ENCODE measurements at regions not wholly inside any gene's neighbourhood (a gene's known extent, or its start where the extent isn't known, plus 50 kb on each side); places are given as distances from the start of the nearest gene placed in this dataset.

- ChIA-PET CTCF (no interaction called here), POLR2A (no interaction called here), RAD21 (ENCODE audit: low non-redundant PET in 1 of 2, low total read pairs in 2 of 2, uncharacterized antibody in 2 of 2, unreplicated experiment in 2 of 2) (no interaction called here)
- no peaks in the 10 kb centered on the region for H4K20me1 ChIP-seq (ENCODE audit: insufficient read depth)
- no peak for TF ChIP-seq SIN3A (IDR thresholded peaks at IDR 0.05; ENCODE audit: low read depth)
- TF ChIP-seq YY1 (IDR thresholded peaks at IDR 0.05; ENCODE audit: extremely low read depth, insufficient replicate concordance, low read depth, low read length) = no peak
- no peak for TF ChIP-seq SRF (IDR thresholded peaks at IDR 0.05; ENCODE audit: low read depth)
- TF ChIP-seq CBX3 (IDR thresholded peaks at IDR 0.05; ENCODE audit: low read depth) = no peak
- no peak for TF ChIP-seq RAD21 (IDR thresholded peaks at IDR 0.05; ENCODE audit: low read depth)
- TF ChIP-seq SP1 (IDR thresholded peaks at IDR 0.05; ENCODE audit: low read depth) = no peak
- H3K4me3 ChIP-seq (replicated peaks in 1 of 2; ENCODE audit: low read depth in 1 of 2, low read length in 2 of 2) = no peak overlapping the region
- H3K4me1 ChIP-seq (ENCODE audit: control insufficient read depth in 1 of 2, insufficient read depth in 2 of 2, low read length in 2 of 2) = no peaks in the 10 kb centered on the region
- DNase-seq (ENCODE audit: low read depth, low spot score) (no peak), ATAC-seq (no peak)
- no peak overlapping the region for H3K27ac ChIP-seq (ENCODE audit: low read depth, low read length)
- H3K9me2 ChIP-seq (ENCODE audit: insufficient read depth) = no peaks in the 10 kb centered on the region
- H2AFZ ChIP-seq (ENCODE audit: low read depth, low read length, poor library complexity, severe bottlenecking) = no peak overlapping the region
- H3K79me2 ChIP-seq (ENCODE audit: insufficient read depth, low read length) = no peaks in the 10 kb centered on the region
- H3K9ac ChIP-seq (ENCODE audit: low read length) = no peak overlapping the region
- no peaks in the 10 kb centered on the region for H3K27me3 ChIP-seq (ENCODE audit: insufficient read depth, low read length)
- no peaks in the 10 kb centered on the region for H3K36me3 ChIP-seq (ENCODE audit: control insufficient read depth in 1 of 2, insufficient read depth in 2 of 2, low read length in 2 of 2)
- BruUV-seq (replicated peaks) = no TSS peak
- H3K4me2 ChIP-seq (ENCODE audit: low read length) = no peak overlapping the region
- intact Hi-C loops (cut with micrococcal nuclease) = no loop called here
- H3K9me3 ChIP-seq (ENCODE audit: control insufficient read depth in 1 of 2, insufficient read depth in 1 of 2, low read depth in 1 of 2, low read length in 2 of 2) = peaks cover 0 to 5% of the 10 kb centered on the region in 2 experiments; a peak in 1 of 4 replicates
These were observed 66.1 kb downstream of the FASLG start for GRCh38 chr1:172724765-172725613.

DNA sequence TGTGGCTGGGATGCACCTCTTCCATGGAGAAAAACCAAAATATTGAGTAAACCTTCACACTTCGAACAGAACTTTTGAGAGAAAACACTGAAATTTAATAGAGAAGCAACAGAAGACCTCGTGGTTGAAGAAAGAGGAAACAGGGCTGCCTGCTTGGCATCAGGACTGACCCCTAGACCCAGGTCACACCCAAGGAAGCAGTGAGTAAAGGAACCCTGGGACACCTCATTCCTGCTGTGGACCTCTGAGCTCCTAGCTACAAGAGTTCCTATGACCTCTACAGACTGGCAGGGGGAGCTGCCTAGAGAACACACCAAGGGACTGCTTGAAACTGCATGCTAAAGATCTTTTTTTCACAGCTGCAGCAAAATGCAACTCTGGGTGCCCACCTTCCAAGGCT, 67.8 kb downstream of the FASLG start:
- ChIA-PET CTCF (no interaction called here), RAD21 (ENCODE audit: low non-redundant PET in 1 of 2, low total read pairs in 2 of 2, uncharacterized antibody in 2 of 2, unreplicated experiment in 2 of 2) (no interaction called here), POLR2A (no interaction called here)
- no peak overlapping the region for H3K9ac ChIP-seq (ENCODE audit: low read length)
- H3K36me3 ChIP-seq (ENCODE audit: control insufficient read depth in 1 of 2, insufficient read depth in 2 of 2, low read length in 2 of 2) = no peaks in the 10 kb centered on the region
- no peak overlapping the region for H3K27ac ChIP-seq (ENCODE audit: low read depth, low read length)
- DNase-seq (ENCODE audit: low read depth, low spot score) = no peak
- peaks cover 0 to 5% of the 10 kb centered on the region in 2 experiments; a peak in 1 of 4 replicates for H3K9me3 ChIP-seq (ENCODE audit: control insufficient read depth in 1 of 2, insufficient read depth in 1 of 2, low read depth in 1 of 2, low read length in 2 of 2)
- no peaks in the 10 kb centered on the region for H4K20me1 ChIP-seq (ENCODE audit: insufficient read depth)
- H3K4me2 ChIP-seq (ENCODE audit: low read length) = no peak overlapping the region
- H3K4me1 ChIP-seq (ENCODE audit: control insufficient read depth in 1 of 2, insufficient read depth in 2 of 2, low read length in 2 of 2) = no peaks in the 10 kb centered on the region
- TF ChIP-seq CBX3 (IDR thresholded peaks at IDR 0.05; ENCODE audit: low read depth) = no peak
- no peaks in the 10 kb centered on the region for H3K79me2 ChIP-seq (ENCODE audit: insufficient read depth, low read length)
- no peaks in the 10 kb centered on the region for H3K9me2 ChIP-seq (ENCODE audit: insufficient read depth)
- ATAC-seq = no peak
- no peak overlapping the region for H3K4me3 ChIP-seq (replicated peaks in 1 of 2; ENCODE audit: low read depth in 1 of 2, low read length in 2 of 2)
- no TSS peak for BruUV-seq (replicated peaks)
- H2AFZ ChIP-seq (ENCODE audit: low read depth, low read length, poor library complexity, severe bottlenecking) = no peak overlapping the region
- intact Hi-C loops (cut with micrococcal nuclease) = no loop called here
- no peaks in the 10 kb centered on the region for H3K27me3 ChIP-seq (ENCODE audit: insufficient read depth, low read length)
